ENCODE measurements at regions not wholly inside any gene's neighbourhood (a gene's known extent, or its start where the extent isn't known, plus 50 kb on each side); places are given as distances from the start of the nearest gene placed in this dataset.

- TF ChIP-seq POLR2AphosphoS5 (IDR thresholded peaks at IDR 0.05; ENCODE audit: low read depth, low read length) (no peak), POLR2A (IDR thresholded peaks at IDR 0.05; ENCODE audit: low read depth, low read length) (no peak)
Observed at GRCh38 chr12:131636940-131637750, 73.7 kb upstream of the SFSWAP start.

All from GM12892 (cell line).